ENCODE measurements at regions not wholly inside any gene's neighbourhood (a gene's known extent, or its start where the extent isn't known, plus 50 kb on each side); places are given as distances from the start of the nearest gene placed in this dataset.

GRCh38 chr18:1246827-1247226 lies 342.2 kb downstream of the ADCYAP1 start:
- no peak for DNase-seq (ENCODE audit: low spot score)
- TF ChIP-seq CTCF (IDR thresholded peaks at IDR 0.05) = no peak
- Histone ChIP-seq H3K4me3 (no peak overlapping the region), H3K27ac (no peak overlapping the region)

GRCh38 chr18:1252534-1252933 lies 347.9 kb downstream of the ADCYAP1 start:
- no peak overlapping the region for H3K4me3 ChIP-seq
- no peak for TF ChIP-seq CTCF (IDR thresholded peaks at IDR 0.05)
- no peak for DNase-seq (ENCODE audit: low spot score)
- H3K27ac ChIP-seq = no peak overlapping the region

- H3K27ac ChIP-seq = no peak overlapping the region
- no peak for DNase-seq (ENCODE audit: low spot score)
- TF ChIP-seq CTCF (IDR thresholded peaks at IDR 0.05) = no peak
- H3K4me3 ChIP-seq = no peak overlapping the region
Measured at GRCh38 chr18:1252936-1253335, 348.3 kb downstream of the ADCYAP1 start.

GRCh38 chr18:1253827-1254226 lies 349.2 kb downstream of the ADCYAP1 start:
- Histone ChIP-seq H3K4me3 (no peak overlapping the region), H3K27ac (no peak overlapping the region)
- TF ChIP-seq CTCF (IDR thresholded peaks at IDR 0.05) = no peak
- no peak for DNase-seq (ENCODE audit: low spot score)

- TF ChIP-seq CTCF (IDR thresholded peaks at IDR 0.05) = no peak
- Histone ChIP-seq H3K27ac (no peak overlapping the region), H3K4me3 (no peak overlapping the region)
- DNase-seq (ENCODE audit: low spot score) = no peak
Measured at GRCh38 chr18:1261054-1261453, 356.4 kb downstream of the ADCYAP1 start.

GRCh38 chr18:1267021-1267420 lies 362.4 kb downstream of the ADCYAP1 start:
- Histone ChIP-seq H3K27ac (no peak overlapping the region), H3K4me3 (no peak overlapping the region)
- no peak for TF ChIP-seq CTCF (IDR thresholded peaks at IDR 0.05)
- DNase-seq (ENCODE audit: low spot score) = no peak

GRCh38 chr18:1270081-1270480 lies 365.4 kb downstream of the ADCYAP1 start:
- Histone ChIP-seq H3K27ac (no peak overlapping the region), H3K4me3 (no peak overlapping the region)
- no peak for TF ChIP-seq CTCF (IDR thresholded peaks at IDR 0.05)
- no peak for DNase-seq (ENCODE audit: low spot score)
